DOHH2 (cell line): ENCODE measurements at regions not wholly inside any gene's neighbourhood (a gene's known extent, or its start where the extent isn't known, plus 50 kb on each side); places are given as distances from the start of the nearest gene placed in this dataset.
"Not testable (repeated sequence)": the region's sequence is repeated elsewhere in the genome, so short reads cannot be mapped to it uniquely, and the experiment has no call there.

Experiments
- EZH2phosphoT487 ChIP-seq: fragments of 200-600 bp; sonication (generic); IDR thresholded peaks from 2 replicates; pipeline ENCODE4 v1.6.1; 2017; ENCODE audit warnings: borderline replicate concordance, mild to moderate bottlenecking, antibody characterized with exemption, low read length, moderate library complexity, mixed read lengths
- TF ChIP-seq, protein P1 (sequence below): fragments of 200-600 bp; sonication (generic); IDR thresholded peaks from one replicate; pipeline ENCODE4 v1.5.1; 2014; ENCODE audit warnings: antibody characterized with exemption, mild to moderate bottlenecking, low read depth, low read length; ENCODE audit not compliant: poor library complexity, severe bottlenecking

DNA sequence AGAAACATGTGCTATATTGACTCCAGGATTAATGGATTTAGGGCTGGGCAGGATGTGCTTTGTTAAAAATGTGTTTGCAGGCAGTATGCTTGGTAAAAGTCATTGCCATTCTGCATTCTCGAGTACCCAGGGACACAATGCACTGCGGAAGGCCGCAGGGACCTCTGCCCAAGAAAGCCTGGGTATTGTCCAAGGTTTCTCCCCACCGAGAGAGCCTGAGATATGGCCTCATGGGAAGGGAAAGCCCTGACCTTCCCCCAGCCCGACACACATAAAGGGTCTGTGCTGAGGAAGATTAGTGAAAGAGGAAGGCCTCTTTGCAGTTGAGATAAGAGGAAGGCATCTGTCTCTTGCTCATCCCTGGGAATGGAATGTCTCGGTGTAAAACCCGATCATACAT lies 186.7 kb upstream of the PTER start:
- TF ChIP-seq, protein P1, sequence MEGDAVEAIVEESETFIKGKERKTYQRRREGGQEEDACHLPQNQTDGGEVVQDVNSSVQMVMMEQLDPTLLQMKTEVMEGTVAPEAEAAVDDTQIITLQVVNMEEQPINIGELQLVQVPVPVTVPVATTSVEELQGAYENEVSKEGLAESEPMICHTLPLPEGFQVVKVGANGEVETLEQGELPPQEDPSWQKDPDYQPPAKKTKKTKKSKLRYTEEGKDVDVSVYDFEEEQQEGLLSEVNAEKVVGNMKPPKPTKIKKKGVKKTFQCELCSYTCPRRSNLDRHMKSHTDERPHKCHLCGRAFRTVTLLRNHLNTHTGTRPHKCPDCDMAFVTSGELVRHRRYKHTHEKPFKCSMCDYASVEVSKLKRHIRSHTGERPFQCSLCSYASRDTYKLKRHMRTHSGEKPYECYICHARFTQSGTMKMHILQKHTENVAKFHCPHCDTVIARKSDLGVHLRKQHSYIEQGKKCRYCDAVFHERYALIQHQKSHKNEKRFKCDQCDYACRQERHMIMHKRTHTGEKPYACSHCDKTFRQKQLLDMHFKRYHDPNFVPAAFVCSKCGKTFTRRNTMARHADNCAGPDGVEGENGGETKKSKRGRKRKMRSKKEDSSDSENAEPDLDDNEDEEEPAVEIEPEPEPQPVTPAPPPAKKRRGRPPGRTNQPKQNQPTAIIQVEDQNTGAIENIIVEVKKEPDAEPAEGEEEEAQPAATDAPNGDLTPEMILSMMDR: not testable (repeated sequence)
- not testable (repeated sequence) for TF ChIP-seq EZH2phosphoT487
